H1 (cell line): ENCODE measurements at regions not wholly inside any gene's neighbourhood (a gene's known extent, or its start where the extent isn't known, plus 50 kb on each side); places are given as distances from the start of the nearest gene placed in this dataset.

Source experiments
- CTCF ChIA-PET: fragments of 300-600 bp; sonication (Branson Sonifier 250); formaldehyde crosslinking; loops from one replicate; lab custom pipeline; 2021; ENCODE audit not compliant: partially characterized antibody; lab: Charles Lee
- POLR2A ChIA-PET: fragments of 300-600 bp; sonication (Branson Sonifier 250); formaldehyde crosslinking; loops from one replicate; lab custom pipeline; 2021; ENCODE audit warnings: inconsistent platforms; ENCODE audit not compliant: partially characterized antibody; lab: Charles Lee
- DNase-seq, 2 experiments: peaks; one replicate each; pipeline versions ENCODE4 v3.0.0 to v3.0.0-alpha.2; 2010 to 2022; ENCODE audit warnings: low spot score in 2 of 2, low read depth in 1 of 2, mixed read lengths in 1 of 2
- FAIRE-seq: peaks from 2 replicates; lab custom pipeline; 2011; peaks lifted over from hg19 to GRCh38; lab: Jason Lieb, UNC
- H2AFZ ChIP-seq: 2 replicates; pipeline ENCODE4 v1.8.1; 2012; ENCODE audit warnings: low read length, inconsistent platforms
- H2AK5ac ChIP-seq: 2 replicates; pipeline ENCODE4 v1.6.1; 2013; ENCODE audit warnings: low read depth, low read length
- H2BK120ac ChIP-seq: replicated peaks from 2 replicates; pipeline ENCODE3; 2013; ENCODE audit warnings: low read depth, low read length, inconsistent platforms
- H2BK12ac ChIP-seq: 2 replicates; pipeline ENCODE4 v1.6.1; 2013; ENCODE audit warnings: low read depth, low read length
- H2BK15ac ChIP-seq: 2 replicates; pipeline ENCODE4 v1.6.1; 2013; ENCODE audit warnings: low read length
- H2BK20ac ChIP-seq: 2 replicates; pipeline ENCODE4 v1.6.1; 2013; ENCODE audit warnings: low read length
- H2BK5ac ChIP-seq: 2 replicates; pipeline ENCODE4 v1.6.1; 2013; ENCODE audit warnings: low read depth, low read length
- H3K14ac ChIP-seq: 2 replicates; pipeline ENCODE4 v1.6.1; 2013; ENCODE audit warnings: inconsistent platforms; ENCODE audit not compliant: insufficient read length
- H3K18ac ChIP-seq: 2 replicates; pipeline ENCODE4 v1.6.1; 2013; ENCODE audit warnings: low read length; ENCODE audit errors: extremely low read depth
- H3K23ac ChIP-seq: 2 replicates; pipeline ENCODE4 v1.6.1; 2013; ENCODE audit warnings: inconsistent platforms; ENCODE audit not compliant: insufficient read length
- H3K23me2 ChIP-seq: 2 replicates; pipeline ENCODE4 v1.6.1; 2013; ENCODE audit warnings: low read depth, low read length
- H3K27ac ChIP-seq: 2 replicates; pipeline ENCODE4 v1.6.1; 2011; ENCODE audit warnings: low read depth, low read length, inconsistent platforms
- H3K27me3 ChIP-seq, 4 experiments: replicated peaks in 1 of 4; 1 replicate in 1 of 4; 2 replicates in 3 of 4; pipeline versions ENCODE4 v1.6.1 to v1.8.1; 2011 to 2013; ENCODE audit warnings: low read length in 3 of 4, mild to moderate bottlenecking in 3 of 4, inconsistent platforms in 2 of 4, mixed read lengths in 2 of 4, moderate library complexity in 1 of 4; ENCODE audit not compliant: control insufficient read depth in 3 of 4, insufficient read depth in 3 of 4; ENCODE audit errors: extremely low read depth in 1 of 4
- H3K36me3 ChIP-seq, 4 experiments: 2 replicates each; pipeline versions ENCODE4 v1.6.1 to v1.8.1; 2011 to 2013; ENCODE audit warnings: mild to moderate bottlenecking in 4 of 4, low read length in 3 of 4, moderate library complexity in 2 of 4, control low read depth in 1 of 4, inconsistent platforms in 1 of 4; ENCODE audit not compliant: insufficient read depth in 4 of 4, control insufficient read depth in 2 of 4
- H3K4ac ChIP-seq: replicated peaks from 2 replicates; pipeline ENCODE3; 2013; ENCODE audit warnings: low read length, low read depth, mixed read lengths, inconsistent platforms; ENCODE audit not compliant: insufficient read length
- H3K4me1 ChIP-seq, 4 experiments: replicated peaks in 1 of 4; 1 replicate in 1 of 4; 2 replicates in 3 of 4; pipeline versions ENCODE4 v1.6.1 to v1.8.1; 2011 to 2013; ENCODE audit warnings: low read length in 3 of 4, inconsistent platforms in 2 of 4, mixed read lengths in 1 of 4; ENCODE audit not compliant: insufficient read depth in 4 of 4, control insufficient read depth in 3 of 4
- H3K4me2 ChIP-seq, 2 experiments: 2 replicates each; pipeline versions ENCODE4 v1.6.1 to v1.8.1; 2011 to 2013; ENCODE audit warnings: low read depth in 2 of 2, low read length in 2 of 2, control low read depth in 1 of 2, inconsistent platforms in 1 of 2, mild to moderate bottlenecking in 1 of 2; ENCODE audit not compliant: insufficient read depth in 1 of 2
- H3K4me3 ChIP-seq, 4 experiments: fragments of 200-600, 300-600 bp in 1 of 4; sonication (generic), shearing (Covaris generic), sonication (Bioruptor Twin) in 1 of 4; 2 replicates each; pipeline versions ENCODE4 v1.5.1 to v1.8.1; 2011 to 2016; ENCODE audit warnings: low read length in 4 of 4, low read depth in 3 of 4, control low read depth in 2 of 4, inconsistent platforms in 2 of 4, mild to moderate bottlenecking in 2 of 4, mixed read lengths in 1 of 4, moderate library complexity in 1 of 4; ENCODE audit not compliant: insufficient read depth in 2 of 4; ENCODE audit errors: extremely low read depth in 1 of 4
- H3K56ac ChIP-seq: replicated peaks from 2 replicates; pipeline ENCODE3; 2013; ENCODE audit warnings: low read depth, mild to moderate bottlenecking, mixed read lengths, low read length, inconsistent platforms; ENCODE audit not compliant: insufficient read length
- H3K79me1 ChIP-seq: 2 replicates; pipeline ENCODE4 v1.6.1; 2013; ENCODE audit warnings: low read depth, low read length, control low read depth
- H3K79me2 ChIP-seq, 2 experiments: 2 replicates each; pipeline versions ENCODE4 v1.6.1 to v1.8.1; 2012 to 2013; ENCODE audit warnings: low read length in 2 of 2, mild to moderate bottlenecking in 2 of 2, inconsistent platforms in 1 of 2; ENCODE audit not compliant: insufficient read depth in 2 of 2, control insufficient read depth in 1 of 2
- H3K9ac ChIP-seq, 4 experiments: replicated peaks in 1 of 4; 1 replicate in 1 of 4; 2 replicates in 3 of 4; pipeline versions ENCODE4 v1.6.1 to v1.8.1; 2011 to 2013; ENCODE audit warnings: low read depth in 3 of 4, low read length in 3 of 4, control low read depth in 2 of 4, mild to moderate bottlenecking in 2 of 4, moderate library complexity in 2 of 4, inconsistent platforms in 1 of 4; ENCODE audit errors: extremely low read depth in 1 of 4
- H3K9me3 ChIP-seq, 2 experiments: 2 replicates each; pipeline versions ENCODE4 v1.6.1 to v1.8.1; 2012 to 2013; ENCODE audit warnings: mild to moderate bottlenecking in 2 of 2, moderate library complexity in 2 of 2, control low read depth in 1 of 2, inconsistent platforms in 1 of 2, low read depth in 1 of 2, low read length in 1 of 2, mixed read lengths in 1 of 2; ENCODE audit not compliant: insufficient read depth in 2 of 2
- H4K20me1 ChIP-seq, 2 experiments: replicated peaks in 1 of 2; 2 replicates each; pipeline versions ENCODE3 to v1.8.1; 2011 to 2013; ENCODE audit warnings: inconsistent platforms in 2 of 2, low read length in 2 of 2, mild to moderate bottlenecking in 1 of 2; ENCODE audit not compliant: insufficient read depth in 2 of 2, control insufficient read depth in 1 of 2
- H4K5ac ChIP-seq: 2 replicates; pipeline ENCODE4 v1.6.1; 2013; ENCODE audit warnings: low read length, low read depth, mixed read lengths, inconsistent platforms; ENCODE audit not compliant: insufficient read length
- H4K8ac ChIP-seq: 2 replicates; pipeline ENCODE4 v1.8.0; 2013; ENCODE audit warnings: mild to moderate bottlenecking, moderate library complexity, low read length, inconsistent platforms; ENCODE audit not compliant: insufficient read depth; ENCODE audit errors: extremely low read depth
- H4K91ac ChIP-seq: replicated peaks from 2 replicates; pipeline ENCODE3; 2013; ENCODE audit warnings: low read length, mixed read lengths, inconsistent platforms; ENCODE audit not compliant: insufficient read length
- CBX5 ChIP-seq: fragments of 300-800, 300-1000 bp; sonication (generic); IDR thresholded peaks from 2 replicates; pipeline ENCODE4 v1.7.1; 2016; ENCODE audit warnings: antibody characterized with exemption, low read length, low read depth
- CHD2 ChIP-seq: IDR thresholded peaks from 2 replicates; pipeline ENCODE4 v1.6.1; 2012; ENCODE audit warnings: low read length, improper control_type of control experiment
- CTBP2 ChIP-seq: IDR thresholded peaks from 2 replicates; pipeline ENCODE4 v1.7.0; 2011; ENCODE audit warnings: borderline replicate concordance, mild to moderate bottlenecking, moderate library complexity, mixed read lengths, low read length; ENCODE audit not compliant: insufficient read depth, insufficient read length
- EZH2 ChIP-seq: fragments of 200-600 bp; sonication (generic); IDR thresholded peaks from 2 replicates; pipeline ENCODE4 v1.7.1; 2012; ENCODE audit warnings: low read depth, mild to moderate bottlenecking, moderate library complexity, low read length, inconsistent platforms; ENCODE audit not compliant: severe bottlenecking
- HDAC2 ChIP-seq, 2 experiments: fragments of 300-600 bp in 1 of 2; sonication (generic) in 1 of 2; IDR thresholded peaks; 2 replicates each; pipeline ENCODE4 v1.6.1; 2011 to 2012; ENCODE audit warnings: low read depth in 2 of 2, low read length in 2 of 2, mild to moderate bottlenecking in 2 of 2, moderate library complexity in 2 of 2, borderline replicate concordance in 1 of 2, inconsistent platforms in 1 of 2
- HDAC6 ChIP-seq: IDR thresholded peaks from one replicate; pipeline ENCODE4 v1.7.1; 2012; ENCODE audit warnings: low read depth, mild to moderate bottlenecking, inconsistent platforms, low read length, moderate library complexity
- JUN ChIP-seq: IDR thresholded peaks from 2 replicates; pipeline ENCODE4 v1.6.1; 2011; ENCODE audit warnings: low read depth, mild to moderate bottlenecking, improper control_type of control experiment, low read length
- KDM4A ChIP-seq: IDR thresholded peaks from one replicate; pipeline ENCODE4 v1.7.1; 2012; ENCODE audit warnings: low read depth, mild to moderate bottlenecking, moderate library complexity, low read length, inconsistent platforms; ENCODE audit not compliant: severe bottlenecking
- NANOG ChIP-seq: IDR thresholded peaks from 2 replicates; pipeline ENCODE4 v1.6.1; 2011; ENCODE audit warnings: low read length, low read depth, mild to moderate bottlenecking, inconsistent platforms; ENCODE audit not compliant: insufficient read depth, poor library complexity, severe bottlenecking
- SIX5 ChIP-seq: IDR thresholded peaks from 2 replicates; pipeline ENCODE4 v1.6.1; 2011; ENCODE audit warnings: mild to moderate bottlenecking, low read depth, low read length
- SRF ChIP-seq: IDR thresholded peaks from 2 replicates; pipeline ENCODE4 v1.6.1; 2011; ENCODE audit warnings: mild to moderate bottlenecking, low read depth, low read length, moderate library complexity
- YY1 ChIP-seq: IDR thresholded peaks from 2 replicates; pipeline ENCODE4 v1.6.1; 2011; ENCODE audit warnings: low read depth, mild to moderate bottlenecking, low read length
- ZNF274 ChIP-seq: IDR thresholded peaks from 2 replicates; pipeline ENCODE4 v1.7.0; 2012; ENCODE audit warnings: low read length, borderline replicate concordance; ENCODE audit errors: extremely low read depth
- WGBS, 2 experiments: shearing (Covaris generic) in 1 of 2; methylation state at CpG; one replicate each; pipeline versions ENCODE4 v1.1.6 to v1.1.7; 2013 to 2015; ENCODE audit warnings: low lambda C conversion rate in 2 of 2, mixed read lengths in 2 of 2, inconsistent platforms in 1 of 2, low coverage in 1 of 2, missing lambda C conversion rate in 1 of 2; ENCODE audit not compliant: insufficient replicate concordance in 2 of 2, insufficient coverage in 1 of 2, insufficient read length in 1 of 2; ENCODE audit errors: extremely low coverage in 1 of 2, missing lambda C conversion rate in 1 of 2; 5-methylcytosine and 5-hydroxymethylcytosine counted together

DNA sequence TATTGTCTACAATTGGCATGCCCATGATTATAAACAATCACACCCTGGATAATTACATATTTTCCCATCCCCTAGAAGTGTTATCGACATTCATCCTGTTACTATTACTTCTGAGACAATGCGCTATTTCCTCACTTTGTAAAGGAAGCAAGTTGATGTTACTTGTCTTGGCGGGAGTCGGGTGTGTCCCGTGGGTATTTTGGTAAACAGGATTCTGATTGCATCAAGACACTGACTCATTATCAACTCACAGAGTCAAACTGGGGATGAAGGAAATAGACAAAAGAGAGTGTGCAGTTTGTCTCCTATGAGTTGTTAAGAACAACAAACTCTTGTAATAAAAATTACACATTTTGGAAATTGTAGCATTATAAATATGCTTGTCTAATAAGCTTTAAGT lies 142.7 kb downstream of the GALR1 start:
- no peak overlapping the region for H2AK5ac ChIP-seq
- no peak overlapping the region for H2AFZ ChIP-seq
- H3K79me2 ChIP-seq: no peaks in the 10 kb centered on the region
- DNase-seq (no peak), FAIRE-seq (no peak)
- H4K20me1 ChIP-seq: no peaks in the 10 kb centered on the region
- 73% methylated on average over 5 of the region's 5 CpGs; no CpG with 5 or more reads in 1 of the 2 experiments for WGBS, 2 experiments
- H4K5ac ChIP-seq: no peak overlapping the region
- H3K4me1 ChIP-seq: no peaks in the 10 kb centered on the region
- H2BK5ac ChIP-seq: no peak overlapping the region
- H3K27ac ChIP-seq: no peak overlapping the region
- no peaks in the 10 kb centered on the region; a peak in 1 of 8 replicates for H3K36me3 ChIP-seq
- no peak overlapping the region for H3K4me2 ChIP-seq
- H2BK15ac ChIP-seq: no peak overlapping the region
- no peak for TF ChIP-seq SIX5
- no peak for TF ChIP-seq NANOG
- TF ChIP-seq KDM4A: no peak
- TF ChIP-seq ZNF274: no peak
- no peak for TF ChIP-seq CBX5
- no peak for TF ChIP-seq SRF
- TF ChIP-seq JUN: no peak
- no peak for TF ChIP-seq HDAC2 (IDR thresholded peaks at IDR 0.05; ENCODE audit: borderline replicate concordance in 1 of 2, low read depth in 2 of 2, low read length in 2 of 2)
- no peak for TF ChIP-seq CHD2
- TF ChIP-seq CTBP2: no peak
- TF ChIP-seq HDAC6: no peak
- TF ChIP-seq EZH2: no peak
- TF ChIP-seq YY1: no peak
- ChIA-PET POLR2A (no interaction called here), CTCF (interaction anchor here (0.7 to 1.1 kb wide), 2 partner anchors 9 to 251 kb away, joined by 3 read pairs; no protein-coding TSS in a partner anchor)
- H3K56ac ChIP-seq: no peak overlapping the region
- H4K91ac ChIP-seq: no peak overlapping the region
- H3K23ac ChIP-seq: no peak overlapping the region
- H2BK120ac ChIP-seq: no peak overlapping the region
- H2BK20ac ChIP-seq: no peak overlapping the region
- H3K4me3 ChIP-seq: no peak overlapping the region
- no peaks in the 10 kb centered on the region for H3K27me3 ChIP-seq
- H3K23me2 ChIP-seq: no peaks in the 10 kb centered on the region
- H3K79me1 ChIP-seq: no peaks in the 10 kb centered on the region
- H3K9me3 ChIP-seq: peaks cover 0 to 8% of the 10 kb centered on the region in 2 experiments; a peak in 2 of 4 replicates
- no peak overlapping the region for H4K8ac ChIP-seq
- H3K4ac ChIP-seq: no peak overlapping the region
- H3K18ac ChIP-seq: no peak overlapping the region
- no peak overlapping the region for H3K9ac ChIP-seq
- no peak overlapping the region for H2BK12ac ChIP-seq
- no peak overlapping the region for H3K14ac ChIP-seq
